NCI-H2171 treated with DMSO at 0.1 percent for 48 hours (cell line): ENCODE measurements at regions not wholly inside any gene's neighbourhood (a gene's known extent, or its start where the extent isn't known, plus 50 kb on each side); places are given as distances from the start of the nearest gene placed in this dataset.

ENCODE experiments used
- DNase-seq: peaks from one replicate; lab custom pipeline; 2025; lab: John Stamatoyannopoulos, UW

- no peak for DNase-seq
Observed at GRCh38 chr12:85639834-85640233, 196.4 kb downstream of the RASSF9 start.

GRCh38 chr12:85641796-85642195 lies 194.4 kb downstream of the RASSF9 start:
- no peak for DNase-seq

GRCh38 chr12:85642288-85642687 lies 193.9 kb downstream of the RASSF9 start:
- DNase-seq, result no peak

GRCh38 chr12:85642808-85643207 lies 193.4 kb downstream of the RASSF9 start:
- DNase-seq, result no peak

GRCh38 chr12:85644508-85644907 lies 191.7 kb downstream of the RASSF9 start:
- no peak for DNase-seq

GRCh38 chr12:85653731-85654455 lies 182.3 kb downstream of the RASSF9 start:
- no peak for DNase-seq

GRCh38 chr12:85654456-85654840 lies 181.8 kb downstream of the RASSF9 start:
- DNase-seq, result no peak

GRCh38 chr12:85656561-85656960 lies 179.6 kb downstream of the RASSF9 start:
- no peak for DNase-seq

- no peak for DNase-seq
Observed at GRCh38 chr12:85657251-85657650, 179.0 kb downstream of the RASSF9 start.

- DNase-seq, result no peak
Observed at GRCh38 chr12:85657836-85658630, 178.2 kb downstream of the RASSF9 start.

GRCh38 chr12:85659754-85660530 lies 176.3 kb downstream of the RASSF9 start:
- DNase-seq, result no peak

GRCh38 chr12:85661461-85662206 lies 174.6 kb downstream of the RASSF9 start:
- DNase-seq, result no peak

- no peak for DNase-seq
Observed at GRCh38 chr12:85662207-85662602, 174.0 kb downstream of the RASSF9 start.

GRCh38 chr12:85663631-85664030 lies 172.6 kb downstream of the RASSF9 start:
- DNase-seq, result no peak

GRCh38 chr12:85664429-85664828 lies 171.8 kb downstream of the RASSF9 start:
- no peak for DNase-seq

- DNase-seq, result no peak
Observed at GRCh38 chr12:85669911-85670310, 166.3 kb downstream of the RASSF9 start.

- no peak for DNase-seq
Observed at GRCh38 chr12:85672436-85672835, 163.8 kb downstream of the RASSF9 start.

GRCh38 chr12:85673921-85674420 lies 162.2 kb downstream of the RASSF9 start:
- DNase-seq, result no peak

GRCh38 chr12:85676816-85677749 lies 159.1 kb downstream of the RASSF9 start:
- DNase-seq, result no peak

- no peak for DNase-seq
Observed at GRCh38 chr12:85679296-85679695, 156.9 kb downstream of the RASSF9 start.

GRCh38 chr12:85680881-85681280 lies 155.3 kb downstream of the RASSF9 start:
- DNase-seq, result no peak
